NB4 (cell line): ENCODE measurements at regions not wholly inside any gene's neighbourhood (a gene's known extent, or its start where the extent isn't known, plus 50 kb on each side); places are given as distances from the start of the nearest gene placed in this dataset.
"Not testable (repeated sequence)": the region's sequence is repeated elsewhere in the genome, so short reads cannot be mapped to it uniquely, and the experiment has no call there.

Source experiments
- CTCF ChIP-seq: IDR thresholded peaks from one replicate; pipeline ENCODE4 v1.5.1; 2012; ENCODE audit warnings: low read depth, low read length
- POLR2A ChIP-seq: IDR thresholded peaks from 2 replicates; pipeline ENCODE4 v1.6.1; 2011; ENCODE audit warnings: mild to moderate bottlenecking; ENCODE audit not compliant: insufficient read length; ENCODE audit errors: extremely low read depth

- not testable (repeated sequence) for TF ChIP-seq CTCF, POLR2A
Measured at GRCh38 chr4:49130724-49131123, 144.6 kb downstream of the CWH43 start.
